ENCODE measurements at regions not wholly inside any gene's neighbourhood (a gene's known extent, or its start where the extent isn't known, plus 50 kb on each side); places are given as distances from the start of the nearest gene placed in this dataset.
A peak's percentile ranks its signal among the peaks of the same experiment; 100 is the strongest.

- DNase-seq (ENCODE audit: low read depth, low spot score), result no peak
- H3K4me3 ChIP-seq (ENCODE audit: low read depth, low read length), result no peak overlapping the region
- in situ Hi-C loops (cut with HindIII; ENCODE audit: low sequenced_read_pairs), result no loop called here
- TF ChIP-seq, protein P1, sequence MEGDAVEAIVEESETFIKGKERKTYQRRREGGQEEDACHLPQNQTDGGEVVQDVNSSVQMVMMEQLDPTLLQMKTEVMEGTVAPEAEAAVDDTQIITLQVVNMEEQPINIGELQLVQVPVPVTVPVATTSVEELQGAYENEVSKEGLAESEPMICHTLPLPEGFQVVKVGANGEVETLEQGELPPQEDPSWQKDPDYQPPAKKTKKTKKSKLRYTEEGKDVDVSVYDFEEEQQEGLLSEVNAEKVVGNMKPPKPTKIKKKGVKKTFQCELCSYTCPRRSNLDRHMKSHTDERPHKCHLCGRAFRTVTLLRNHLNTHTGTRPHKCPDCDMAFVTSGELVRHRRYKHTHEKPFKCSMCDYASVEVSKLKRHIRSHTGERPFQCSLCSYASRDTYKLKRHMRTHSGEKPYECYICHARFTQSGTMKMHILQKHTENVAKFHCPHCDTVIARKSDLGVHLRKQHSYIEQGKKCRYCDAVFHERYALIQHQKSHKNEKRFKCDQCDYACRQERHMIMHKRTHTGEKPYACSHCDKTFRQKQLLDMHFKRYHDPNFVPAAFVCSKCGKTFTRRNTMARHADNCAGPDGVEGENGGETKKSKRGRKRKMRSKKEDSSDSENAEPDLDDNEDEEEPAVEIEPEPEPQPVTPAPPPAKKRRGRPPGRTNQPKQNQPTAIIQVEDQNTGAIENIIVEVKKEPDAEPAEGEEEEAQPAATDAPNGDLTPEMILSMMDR (IDR thresholded peaks at IDR 0.05; ENCODE audit: low read depth, low read length), result no peak
Observed at GRCh38 chr6:165926378-165926777, 241.3 kb downstream of the TBXT start.

DNA sequence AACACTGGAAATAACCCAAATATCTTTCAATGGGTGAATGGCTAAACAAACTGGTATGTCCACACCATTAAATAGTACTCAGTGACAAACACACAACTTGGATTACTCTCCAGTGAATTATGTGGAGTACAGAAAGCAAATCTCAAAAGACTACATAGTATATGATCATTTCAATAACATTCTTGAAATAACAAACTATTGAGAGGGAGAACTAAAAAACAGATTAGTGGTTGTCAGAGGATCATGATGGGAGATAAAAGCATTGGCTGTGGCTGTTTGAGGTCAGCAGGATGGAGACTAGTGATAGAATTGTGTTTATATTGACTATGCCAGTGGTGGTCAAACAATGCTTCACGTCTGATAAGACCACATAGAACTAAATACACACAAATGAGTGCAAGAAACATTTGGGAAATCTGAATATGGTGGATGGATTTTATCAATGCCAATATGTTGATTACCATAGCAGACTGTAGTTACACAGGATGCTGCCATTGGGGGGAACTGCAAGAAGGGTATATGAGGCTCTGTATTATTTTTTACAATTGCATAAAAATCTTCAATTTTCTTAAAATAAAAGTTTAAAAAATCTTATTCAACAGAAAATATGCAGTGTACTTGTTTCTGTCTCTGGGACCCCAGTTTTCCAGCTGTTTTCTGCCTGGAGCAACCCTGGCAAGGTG, 242.0 kb downstream of the TBXT start:
- in situ Hi-C loops (cut with HindIII; ENCODE audit: low sequenced_read_pairs), result no loop called here
- no peak overlapping the region for H3K4me3 ChIP-seq (ENCODE audit: low read depth, low read length)
- TF ChIP-seq, protein P1 (IDR thresholded peaks at IDR 0.05; ENCODE audit: low read depth, low read length), result no peak
- no peak for DNase-seq (ENCODE audit: low read depth, low spot score)

- in situ Hi-C loops (cut with HindIII; ENCODE audit: low sequenced_read_pairs), result no loop called here
- DNase-seq (ENCODE audit: low read depth, low spot score), result peak; percentile 74
- TF ChIP-seq, protein P1 (IDR thresholded peaks at IDR 0.05; ENCODE audit: low read depth, low read length), result no peak
- H3K4me3 ChIP-seq (ENCODE audit: low read depth, low read length), result no peak overlapping the region
Observed at GRCh38 chr6:165922309-165922794, 245.3 kb downstream of the TBXT start.

GRCh38 chr6:165920896-165921671, 246.6 kb downstream of the TBXT start:
- in situ Hi-C loops (cut with HindIII; ENCODE audit: low sequenced_read_pairs), result no loop called here

DNA sequence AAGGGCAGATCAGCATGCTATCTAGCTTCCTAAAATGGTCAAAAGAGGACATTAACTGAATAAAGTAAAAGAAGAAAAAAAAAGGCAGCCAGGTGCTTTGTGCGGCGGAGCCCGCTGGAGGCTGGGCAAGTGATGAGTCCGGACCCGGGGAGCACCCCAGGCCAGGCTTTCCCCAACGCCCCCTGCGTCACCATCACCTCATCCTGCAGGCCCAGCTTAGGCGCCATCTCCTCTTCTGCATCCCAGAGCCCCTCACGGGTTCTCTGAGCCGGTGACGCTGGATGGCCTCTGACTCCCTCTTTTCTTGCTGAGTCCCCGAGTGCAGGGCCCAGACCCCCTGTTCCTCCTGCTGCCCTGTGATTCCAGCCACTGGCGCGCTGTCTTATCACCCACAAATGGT, 250.1 kb downstream of the TBXT start:
- DNase-seq (ENCODE audit: low read depth, low spot score), result no peak
- H3K4me3 ChIP-seq (ENCODE audit: low read depth, low read length), result no peak overlapping the region
- in situ Hi-C loops (cut with HindIII; ENCODE audit: low sequenced_read_pairs), result no loop called here
- TF ChIP-seq, protein P1 (IDR thresholded peaks at IDR 0.05; ENCODE audit: low read depth, low read length), result no peak

More at GRCh38 chr6:165920896-165921671, 246.6 kb downstream of the TBXT start:
- H3K4me3 ChIP-seq (ENCODE audit: low read depth, low read length), result no peak overlapping the region
- TF ChIP-seq, protein P1 (IDR thresholded peaks at IDR 0.05; ENCODE audit: low read depth, low read length), result no peak
- peak; percentile 3 for DNase-seq (ENCODE audit: low read depth, low spot score)

- TF ChIP-seq, protein P1 (IDR thresholded peaks at IDR 0.05; ENCODE audit: low read depth, low read length), result no peak
- no peak for DNase-seq (ENCODE audit: low read depth, low spot score)
- H3K4me3 ChIP-seq (ENCODE audit: low read depth, low read length), result no peak overlapping the region
- in situ Hi-C loops (cut with HindIII; ENCODE audit: low sequenced_read_pairs), result no loop called here
Observed at GRCh38 chr6:165915022-165915770, 252.2 kb upstream of the PDE10A start.
